OCI-LY7 (cell line): ENCODE measurements at regions not wholly inside any gene's neighbourhood (a gene's known extent, or its start where the extent isn't known, plus 50 kb on each side); places are given as distances from the start of the nearest gene placed in this dataset.

ENCODE experiments used
- BruUV-seq: library from RNA; stranded (reverse); fragments of 400-500 nt; replicated peaks from 2 replicates; lab custom pipeline; 2021; lab: Mats Ljungman, UMichigan
- CTCF ChIA-PET: fragments of 300-600 bp; sonication (Branson Sonifier 250); formaldehyde crosslinking; loops from one replicate; lab custom pipeline; 2022; ENCODE audit warnings: antibody characterized with exemption; ENCODE audit not compliant: unreplicated experiment; lab: Charles Lee
- POLR2A ChIA-PET: fragments of 300-600 bp; sonication (Branson Sonifier 250); formaldehyde crosslinking; loops from one replicate; lab custom pipeline; 2022; ENCODE audit warnings: antibody characterized with exemption; lab: Charles Lee
- DNase-seq: peaks from one replicate; pipeline ENCODE4 v3.0.0-alpha.2; 2015; ENCODE audit warnings: low spot score
- H2AFZ ChIP-seq: fragments of 200-600 bp; sonication (generic), shearing (Covaris generic); 2 replicates; pipeline ENCODE4 v1.6.1; 2014; ENCODE audit warnings: mild to moderate bottlenecking, antibody characterized with exemption, low read length, moderate library complexity
- H3K27ac ChIP-seq: fragments of 200-600 bp; sonication (generic); 2 replicates; pipeline ENCODE4 v1.5.1; 2014; ENCODE audit warnings: mixed run types, low read depth, mild to moderate bottlenecking, moderate library complexity, low read length, inconsistent platforms; ENCODE audit not compliant: poor library complexity, severe bottlenecking
- H3K36me3 ChIP-seq: fragments of 200-600 bp; sonication (generic); 2 replicates; pipeline ENCODE4 v1.6.1; 2014; ENCODE audit warnings: mild to moderate bottlenecking, antibody characterized with exemption, low read length, moderate library complexity, mixed read lengths; ENCODE audit not compliant: insufficient read depth
- H3K4me1 ChIP-seq: fragments of 200-600 bp; sonication (generic); 2 replicates; pipeline ENCODE4 v1.5.1; 2014; ENCODE audit warnings: mild to moderate bottlenecking, low read length; ENCODE audit not compliant: insufficient read depth, poor library complexity, severe bottlenecking
- H3K4me2 ChIP-seq: fragments of 200-600 bp; sonication (generic); 2 replicates; pipeline ENCODE4 v1.6.1; 2014; ENCODE audit warnings: mild to moderate bottlenecking, low read length
- H3K4me3 ChIP-seq: fragments of 200-600 bp; sonication (generic); 2 replicates; pipeline ENCODE4 v1.5.1; 2014; ENCODE audit warnings: mild to moderate bottlenecking, low read depth, low read length; ENCODE audit not compliant: poor library complexity, severe bottlenecking
- H3K79me2 ChIP-seq: fragments of 200-600 bp; sonication (generic); 2 replicates; pipeline ENCODE4 v1.6.1; 2016; ENCODE audit warnings: low read depth, mild to moderate bottlenecking, low read length, moderate library complexity, mixed read lengths; ENCODE audit not compliant: insufficient read depth
- H3K9me2 ChIP-seq: fragments of 200-600 bp; sonication (generic); 2 replicates; pipeline ENCODE4 v1.6.1; 2016; ENCODE audit warnings: mild to moderate bottlenecking, low read length, mixed read lengths; ENCODE audit not compliant: insufficient read depth
- H3K9me3 ChIP-seq: fragments of 200-600 bp; sonication (generic); 2 replicates; pipeline ENCODE4 v1.6.1; 2014; ENCODE audit warnings: mild to moderate bottlenecking, mixed run types, low read length, mixed read lengths
- H4K20me1 ChIP-seq: fragments of 200-600 bp; sonication (generic); 2 replicates; pipeline ENCODE4 v1.6.1; 2014; ENCODE audit warnings: mild to moderate bottlenecking, antibody characterized with exemption, low read length, moderate library complexity, mixed read lengths; ENCODE audit not compliant: insufficient read depth
- EZH2phosphoT487 ChIP-seq: fragments of 200-600 bp; sonication (generic); IDR thresholded peaks from 2 replicates; pipeline ENCODE4 v1.6.1; 2018; ENCODE audit warnings: low read depth, borderline replicate concordance, mild to moderate bottlenecking, mixed run types, antibody characterized with exemption, low read length, moderate library complexity, mixed read lengths
- intact Hi-C: fragments of 100-400 bp; cut with micrococcal nuclease; formaldehyde crosslinking; loops from one replicate; pipeline ENCODE4 v1.10.0; 2022; ENCODE audit not compliant: unreplicated experiment
- TF ChIP-seq, protein P1 (sequence below): fragments of 200-600 bp; sonication (generic); conservative IDR thresholded peaks from 2 replicates; pipeline ENCODE4 v1.5.1; 2014; ENCODE audit warnings: mild to moderate bottlenecking, antibody characterized with exemption, low read length, moderate library complexity, mixed read lengths

DNA sequence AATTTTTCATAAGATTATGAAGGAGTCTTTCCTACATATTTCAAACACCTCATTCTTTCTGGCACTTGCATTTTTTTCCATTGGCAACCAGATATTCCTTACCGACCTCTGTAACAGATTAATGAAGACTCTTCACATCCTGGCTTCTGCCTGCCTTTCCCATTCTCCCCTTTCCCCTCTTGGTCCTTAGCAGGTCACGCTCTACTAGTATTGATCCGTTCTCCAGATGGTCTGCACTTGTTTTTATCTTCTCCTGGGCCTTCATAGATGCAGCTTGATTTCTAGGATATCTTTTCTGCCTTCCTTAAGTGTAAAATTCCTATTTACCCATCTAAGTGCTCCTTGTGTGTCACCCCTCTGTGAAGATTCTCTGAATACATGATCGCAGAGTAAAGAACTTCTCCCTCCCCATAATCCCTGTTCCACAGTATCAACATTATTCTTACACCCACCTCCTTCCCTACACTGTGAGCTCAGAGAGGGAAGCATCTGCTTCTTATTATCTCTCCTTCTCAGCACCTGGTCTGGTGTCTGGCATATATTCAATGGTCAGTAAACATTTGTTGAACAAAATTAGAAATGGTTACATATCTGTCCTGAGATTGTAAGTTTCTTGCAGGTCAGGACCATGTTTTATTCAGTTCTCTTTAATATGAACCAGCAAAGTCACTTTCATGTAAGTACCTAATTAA lies 654.2 kb downstream of the REEP3 start:
- POLR2A ChIA-PET: no interaction called here
- Histone ChIP-seq H3K4me2 (no peak overlapping the region), H4K20me1 (no peaks in the 10 kb centered on the region), H3K4me3 (no peak overlapping the region), H3K27ac (no peak overlapping the region), H3K9me3 (no peaks in the 10 kb centered on the region), H3K36me3 (no peaks in the 10 kb centered on the region), H2AFZ (no peak overlapping the region), H3K9me2 (no peaks in the 10 kb centered on the region), H3K4me1 (no peaks in the 10 kb centered on the region), H3K79me2 (no peaks in the 10 kb centered on the region)
- no peak for DNase-seq
- CTCF ChIA-PET: no interaction called here
- intact Hi-C loops: no loop called here
- no peak for TF ChIP-seq EZH2phosphoT487
- TF ChIP-seq, protein P1, sequence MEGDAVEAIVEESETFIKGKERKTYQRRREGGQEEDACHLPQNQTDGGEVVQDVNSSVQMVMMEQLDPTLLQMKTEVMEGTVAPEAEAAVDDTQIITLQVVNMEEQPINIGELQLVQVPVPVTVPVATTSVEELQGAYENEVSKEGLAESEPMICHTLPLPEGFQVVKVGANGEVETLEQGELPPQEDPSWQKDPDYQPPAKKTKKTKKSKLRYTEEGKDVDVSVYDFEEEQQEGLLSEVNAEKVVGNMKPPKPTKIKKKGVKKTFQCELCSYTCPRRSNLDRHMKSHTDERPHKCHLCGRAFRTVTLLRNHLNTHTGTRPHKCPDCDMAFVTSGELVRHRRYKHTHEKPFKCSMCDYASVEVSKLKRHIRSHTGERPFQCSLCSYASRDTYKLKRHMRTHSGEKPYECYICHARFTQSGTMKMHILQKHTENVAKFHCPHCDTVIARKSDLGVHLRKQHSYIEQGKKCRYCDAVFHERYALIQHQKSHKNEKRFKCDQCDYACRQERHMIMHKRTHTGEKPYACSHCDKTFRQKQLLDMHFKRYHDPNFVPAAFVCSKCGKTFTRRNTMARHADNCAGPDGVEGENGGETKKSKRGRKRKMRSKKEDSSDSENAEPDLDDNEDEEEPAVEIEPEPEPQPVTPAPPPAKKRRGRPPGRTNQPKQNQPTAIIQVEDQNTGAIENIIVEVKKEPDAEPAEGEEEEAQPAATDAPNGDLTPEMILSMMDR: no peak
- no TSS peak for BruUV-seq

DNA sequence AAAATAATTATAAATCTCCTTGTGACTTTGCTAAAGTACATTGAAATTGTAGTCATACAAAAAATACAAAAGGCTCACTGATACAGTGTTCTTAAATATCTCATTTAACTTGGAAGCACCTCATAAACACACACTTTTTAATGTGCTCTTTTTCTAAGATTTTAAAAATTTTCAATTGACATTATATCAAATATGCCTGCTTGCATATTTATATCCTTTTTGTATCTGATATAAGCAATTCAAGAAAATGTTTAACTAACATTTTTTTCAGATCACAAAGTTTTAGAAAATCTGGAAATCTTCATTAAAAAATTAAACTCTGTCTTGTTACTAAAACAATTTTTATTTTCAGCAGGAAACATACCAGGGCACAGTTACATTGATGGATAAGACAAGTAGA lies 661.5 kb downstream of the REEP3 start:
- Histone ChIP-seq H3K79me2 (no peaks in the 10 kb centered on the region), H3K4me2 (no peak overlapping the region), H3K36me3 (no peaks in the 10 kb centered on the region), H3K4me3 (no peak overlapping the region), H4K20me1 (no peaks in the 10 kb centered on the region), H3K27ac (no peak overlapping the region), H3K9me2 (no peaks in the 10 kb centered on the region), H3K9me3 (no peaks in the 10 kb centered on the region), H2AFZ (no peak overlapping the region), H3K4me1 (no peaks in the 10 kb centered on the region)
- no peak for DNase-seq
- intact Hi-C loops: no loop called here
- TF ChIP-seq, protein P1: no peak
- TF ChIP-seq EZH2phosphoT487: no peak
- POLR2A ChIA-PET: interaction anchor here (0.5 kb wide), 1 partner anchor 1556 kb away, joined by 3 read pairs; no protein-coding TSS in a partner anchor
- CTCF ChIA-PET: no interaction called here
- BruUV-seq: no TSS peak

GRCh38 chr10:64191286-64191685 lies 670.1 kb downstream of the REEP3 start:
- no peaks in the 10 kb centered on the region for H3K4me1 ChIP-seq
- no peak overlapping the region for H3K4me2 ChIP-seq
- H3K27ac ChIP-seq: no peak overlapping the region
- BruUV-seq: no TSS peak
- CTCF ChIA-PET: no interaction called here
- no peaks in the 10 kb centered on the region for H3K9me3 ChIP-seq
- H3K9me2 ChIP-seq: no peaks in the 10 kb centered on the region
- POLR2A ChIA-PET: interaction anchor here (0.6 to 1.1 kb wide), 2 partner anchors 10 to 17 kb away, joined by 4 to 5 read pairs; no protein-coding TSS in a partner anchor
- no peak overlapping the region for H3K4me3 ChIP-seq
- no peaks in the 10 kb centered on the region for H4K20me1 ChIP-seq
- intact Hi-C loops: no loop called here
- TF ChIP-seq EZH2phosphoT487: no peak
- TF ChIP-seq, protein P1: no peak
- H3K36me3 ChIP-seq: no peaks in the 10 kb centered on the region
- no peaks in the 10 kb centered on the region for H3K79me2 ChIP-seq
- no peak overlapping the region for H2AFZ ChIP-seq
- no peak for DNase-seq
